Common myeloid progenitor, CD34-positive (primary cell): ENCODE measurements at regions not wholly inside any gene's neighbourhood (a gene's known extent, or its start where the extent isn't known, plus 50 kb on each side); places are given as distances from the start of the nearest gene placed in this dataset.

Experiments
- CTCF ChIA-PET: fragments of 350-600 bp; sonication (Branson Sonifier 250); formaldehyde crosslinking; loops from one replicate; lab custom pipeline; 2021; ENCODE audit warnings: antibody characterized with exemption; lab: Charles Lee
- POLR2A ChIA-PET: fragments of 350-600 bp; sonication (Branson Sonifier 250); formaldehyde crosslinking; loops from one replicate; lab custom pipeline; 2021; ENCODE audit warnings: antibody characterized with exemption; lab: Charles Lee
- DNase-seq, 3 donors: peaks; one replicate each; pipeline versions ENCODE4 v3.0.0 to v3.0.0-alpha.2; 2013
- H3K27ac ChIP-seq, 2 experiments: 1 replicate in 1 of 2; 2 replicates in 1 of 2; pipeline ENCODE4 v1.7.0; 2013; ENCODE audit warnings: inconsistent platforms in 2 of 2, low read length in 2 of 2, mild to moderate bottlenecking in 2 of 2, low read depth in 1 of 2, moderate library complexity in 1 of 2; ENCODE audit not compliant: severe bottlenecking in 2 of 2, insufficient read depth in 1 of 2, poor library complexity in 1 of 2
- H3K27me3 ChIP-seq, 5 experiments: replicated peaks in 2 of 5; 1 replicate in 3 of 5; 2 replicates in 2 of 5; pipeline versions ENCODE4 v1.6.1 to v1.7.0; 2013; ENCODE audit warnings: low read length in 4 of 5, mild to moderate bottlenecking in 2 of 5, moderate library complexity in 2 of 5, inconsistent platforms in 1 of 5; ENCODE audit not compliant: insufficient read depth in 5 of 5, control insufficient read depth in 4 of 5
- H3K36me3 ChIP-seq, 4 experiments: 1 replicate in 2 of 4; 2 replicates in 2 of 4; pipeline versions ENCODE4 v1.6.1 to v1.7.0; 2013; ENCODE audit warnings: low read length in 3 of 4, control low read depth in 1 of 4, mild to moderate bottlenecking in 1 of 4; ENCODE audit not compliant: control insufficient read depth in 4 of 4, insufficient read depth in 4 of 4
- H3K4me1 ChIP-seq, 4 experiments: 1 replicate in 3 of 4; 2 replicates in 1 of 4; pipeline versions ENCODE4 v1.6.1 to v1.7.1; 2013; ENCODE audit warnings: low read length in 3 of 4, mild to moderate bottlenecking in 3 of 4, control low read depth in 1 of 4, inconsistent platforms in 1 of 4, moderate library complexity in 1 of 4; ENCODE audit not compliant: control insufficient read depth in 4 of 4, insufficient read depth in 4 of 4; ENCODE audit errors: control extremely low read depth in 1 of 4
- H3K4me3 ChIP-seq, 7 experiments: 1 replicate in 4 of 7; 2 replicates in 3 of 7; pipeline versions ENCODE4 v1.5.1 to v1.7.0; 2013; ENCODE audit warnings: mild to moderate bottlenecking in 7 of 7, low read length in 6 of 7, moderate library complexity in 6 of 7, inconsistent platforms in 2 of 7, low read depth in 2 of 7, control low read depth in 1 of 7; ENCODE audit not compliant: insufficient read depth in 4 of 7, control insufficient read depth in 1 of 7; ENCODE audit errors: extremely low read depth in 1 of 7
- H3K9me3 ChIP-seq, 5 experiments: 1 replicate in 4 of 5; 2 replicates in 1 of 5; pipeline versions ENCODE4 v1.6.1 to v1.7.1; 2013; ENCODE audit warnings: low read length in 4 of 5, mild to moderate bottlenecking in 2 of 5, inconsistent platforms in 1 of 5, low read depth in 1 of 5, moderate library complexity in 1 of 5; ENCODE audit not compliant: control insufficient read depth in 4 of 5, insufficient read depth in 2 of 5; ENCODE audit errors: control extremely low read depth in 1 of 5
- WGBS: methylation state at CpG from one replicate; pipeline ENCODE4 v1.1.5; 2013; ENCODE audit not compliant: insufficient coverage; 5-methylcytosine and 5-hydroxymethylcytosine counted together

GRCh38 chr14:36227344-36227743 is 50.8 kb upstream of the PTCSC3 start:
- Histone ChIP-seq H3K27ac (no peak overlapping the region), H3K4me3 (no peak overlapping the region), H3K27me3 (peaks cover 0 to 10% (median 3%) of the 10 kb centered on the region in 5 experiments), H3K9me3 (no peaks in the 10 kb centered on the region), H3K36me3 (no peaks in the 10 kb centered on the region), H3K4me1 (no peaks in the 10 kb centered on the region)
- no CpG with 5 or more reads among the region's 1 CpG for WGBS
- POLR2A ChIA-PET = no interaction called here
- no peak for DNase-seq
- CTCF ChIA-PET = interaction anchor here (0.6 to 1.6 kb wide), 2 partner anchors 10 to 796 kb away, joined by 3 to 4 read pairs; no protein-coding TSS in a partner anchor
